Stimulated activated CD4-positive, alpha-beta T cell treated with anti-CD3 and anti-CD28 coated beads, Interleukin-1b, Interleukin-23, amount 100 ng/mL, for 4 hours (primary cell): ENCODE measurements at regions not wholly inside any gene's neighbourhood (a gene's known extent, or its start where the extent isn't known, plus 50 kb on each side); places are given as distances from the start of the nearest gene placed in this dataset.
"Not testable (repeated sequence)": the region's sequence is repeated elsewhere in the genome, so short reads cannot be mapped to it uniquely, and the experiment has no call there.

Experiments used
- DNase-seq, 2 donors: peaks; one replicate each; pipeline ENCODE4 v3.0.0-alpha.2; 2020; ENCODE audit warnings: low read depth in 2 of 2

- no peak for DNase-seq
Observed at GRCh38 chr15:36067483-36068274, 511.7 kb upstream of the CDIN1 start.

- no peak for DNase-seq
Observed at GRCh38 chr15:36075333-36075732, 504.1 kb upstream of the CDIN1 start.

- no peak for DNase-seq
Observed at GRCh38 chr15:36079021-36079420, 500.4 kb upstream of the CDIN1 start.

DNA sequence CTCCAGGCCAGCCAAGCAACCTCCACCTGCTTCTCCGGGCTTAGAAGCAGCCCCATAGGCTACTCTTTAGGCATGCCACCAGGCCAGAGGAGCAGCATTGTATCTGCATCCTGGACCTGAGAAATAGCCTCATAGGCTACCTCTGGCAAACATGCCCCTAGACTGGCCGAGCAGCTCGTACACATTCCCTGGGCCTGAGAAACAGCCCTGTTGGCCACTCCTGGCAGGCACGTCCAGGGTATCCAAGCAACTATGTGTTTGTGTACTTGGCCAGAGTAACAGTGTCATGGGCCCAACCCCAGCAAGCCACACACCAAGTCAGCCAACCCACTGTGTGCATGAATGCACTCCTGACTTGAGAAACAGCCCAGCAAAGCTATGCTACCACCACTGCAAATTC is 498.7 kb upstream of the CDIN1 start:
- DNase-seq: no peak

DNA sequence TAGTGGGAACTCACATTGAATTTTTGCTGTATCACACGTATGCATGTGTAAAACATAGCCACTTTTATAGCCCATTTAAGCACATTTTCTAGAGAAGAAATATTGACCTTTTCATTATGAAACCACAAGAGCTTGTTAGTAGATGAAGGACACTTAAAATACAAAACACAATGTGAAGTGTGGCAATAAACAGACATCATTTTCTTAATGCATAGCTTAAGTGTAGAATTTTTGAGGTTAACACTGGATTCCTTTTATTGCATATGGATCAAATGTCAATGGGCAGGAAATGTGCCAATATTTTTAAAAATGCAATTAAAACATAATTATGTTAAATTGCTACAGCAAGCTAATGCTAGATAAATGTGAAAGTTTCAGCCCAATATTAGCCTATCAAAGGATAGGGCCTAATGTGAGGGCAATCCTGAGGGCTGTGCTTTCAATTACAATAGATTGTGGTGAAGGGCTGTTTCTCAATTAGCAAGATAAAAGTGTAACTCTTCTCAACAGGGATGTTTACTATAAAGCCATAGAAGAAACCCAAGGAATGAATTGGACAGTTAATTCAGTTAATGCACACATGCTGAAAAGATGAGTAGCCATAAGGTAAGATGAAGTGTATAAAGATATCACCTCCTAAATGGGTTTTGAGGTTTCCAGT is 489.0 kb upstream of the CDIN1 start:
- no peak for DNase-seq

DNA sequence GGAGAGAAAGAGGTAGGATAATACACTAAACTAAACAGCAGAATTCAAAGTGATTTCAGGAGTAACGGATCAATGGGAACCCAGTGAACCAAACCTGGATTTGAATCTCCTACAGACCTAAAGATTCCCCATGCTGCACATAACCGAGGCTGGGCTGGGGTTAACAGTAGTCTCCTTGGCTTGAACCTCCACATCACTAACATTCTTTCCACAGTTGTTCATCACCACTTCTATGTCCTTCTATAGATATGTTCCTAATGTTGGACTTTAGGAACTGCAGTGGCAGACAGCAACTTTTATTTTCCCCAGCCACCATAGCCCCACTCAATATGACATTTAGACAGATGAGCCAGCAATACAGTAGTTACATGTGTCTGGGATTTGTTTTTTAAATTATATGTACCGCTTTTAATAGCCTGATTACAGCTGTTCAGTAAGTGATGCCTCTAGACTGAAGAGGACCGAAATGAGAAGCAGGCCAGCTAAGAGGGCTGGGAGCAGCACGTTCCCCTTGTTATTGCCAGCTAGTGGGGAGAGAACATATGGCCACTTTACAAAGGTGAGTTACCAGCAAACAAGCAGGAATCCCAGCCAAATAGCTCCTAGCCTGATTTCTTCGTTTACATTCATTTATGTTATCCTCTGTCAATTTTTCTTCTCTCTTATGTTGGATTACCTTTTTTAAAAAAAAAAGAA is 472.6 kb upstream of the CDIN1 start:
- DNase-seq: no peak

DNA sequence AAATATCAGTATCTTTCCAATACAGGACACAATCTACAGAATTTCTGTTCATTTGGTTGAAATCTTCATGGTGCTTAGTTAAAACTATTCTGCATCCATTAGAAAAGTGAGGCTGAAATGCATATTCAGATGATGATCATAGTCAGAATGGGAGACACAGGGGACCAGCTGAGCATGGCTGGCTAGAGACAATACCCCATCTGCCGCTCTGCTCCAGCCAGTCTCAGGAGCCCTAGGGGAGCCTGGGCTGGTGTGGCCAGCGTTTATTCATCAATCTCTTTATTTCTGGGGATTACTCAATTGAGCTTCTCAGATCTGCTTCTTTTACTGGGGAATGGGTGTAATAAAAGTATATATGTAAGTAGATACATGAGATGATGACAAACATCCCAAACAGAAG is 470.9 kb upstream of the CDIN1 start:
- no peak for DNase-seq

GRCh38 chr15:36109943-36110658 is 469.3 kb upstream of the CDIN1 start:
- no peak for DNase-seq

DNA sequence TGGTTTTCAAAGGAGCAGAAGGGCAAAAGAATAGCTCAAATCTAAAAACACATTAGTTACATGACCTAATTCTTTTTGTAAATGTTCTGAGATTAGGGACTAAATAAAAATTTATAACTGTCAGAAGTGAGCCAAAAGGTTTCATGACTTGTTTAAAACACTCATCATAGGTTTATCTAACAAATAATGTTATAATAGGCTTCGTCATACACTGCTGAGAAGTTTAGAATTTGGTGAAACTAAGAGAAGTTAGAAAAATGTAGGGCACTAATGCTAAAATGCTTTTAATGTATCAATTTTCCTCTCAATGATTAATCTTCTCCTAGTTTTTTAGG is 468.8 kb upstream of the CDIN1 start:
- no peak for DNase-seq

DNA sequence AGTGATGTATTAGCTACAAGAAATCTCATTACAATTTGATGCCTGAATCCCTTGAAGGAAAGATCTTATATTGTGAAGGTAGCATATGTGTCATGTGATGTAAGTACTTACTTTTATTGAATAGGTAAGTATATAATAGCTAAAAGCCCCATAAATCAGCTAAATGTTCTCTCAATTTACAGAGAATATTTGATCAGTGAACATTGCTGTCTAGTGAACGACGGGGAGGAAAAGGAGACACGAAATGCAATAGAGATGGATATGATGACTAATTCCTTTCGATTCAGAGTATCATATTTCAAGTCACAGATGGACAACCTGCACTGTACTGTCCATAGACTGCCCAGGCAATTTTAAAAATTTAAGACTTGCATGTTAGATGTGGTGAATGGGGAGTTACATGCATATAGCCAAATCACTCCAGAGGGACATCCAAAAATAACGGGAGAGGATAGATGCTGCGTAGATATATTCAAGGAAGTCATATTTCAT is 462.1 kb upstream of the CDIN1 start:
- no peak for DNase-seq

DNA sequence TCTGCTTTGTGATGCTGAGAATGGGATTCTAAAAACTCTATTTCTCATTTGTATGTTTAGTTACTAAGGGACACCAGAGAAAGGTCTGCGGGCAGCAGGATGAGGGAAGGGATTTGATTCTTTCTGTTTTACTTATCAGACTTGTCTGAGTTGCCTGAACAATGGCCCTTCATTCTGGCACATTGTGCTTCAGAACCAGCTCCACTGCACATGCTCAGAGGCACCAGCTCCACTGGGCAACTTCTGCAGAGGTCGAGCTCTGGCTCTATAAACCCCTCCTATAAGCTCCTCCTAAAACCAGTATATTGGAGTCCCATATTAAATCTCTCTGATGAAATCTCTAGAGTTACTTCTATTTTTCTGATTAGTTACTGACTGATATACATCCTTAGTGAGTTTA is 453.2 kb upstream of the CDIN1 start:
- DNase-seq: no peak

GRCh38 chr15:36130641-36131310 is 448.6 kb upstream of the CDIN1 start:
- no peak for DNase-seq

DNA sequence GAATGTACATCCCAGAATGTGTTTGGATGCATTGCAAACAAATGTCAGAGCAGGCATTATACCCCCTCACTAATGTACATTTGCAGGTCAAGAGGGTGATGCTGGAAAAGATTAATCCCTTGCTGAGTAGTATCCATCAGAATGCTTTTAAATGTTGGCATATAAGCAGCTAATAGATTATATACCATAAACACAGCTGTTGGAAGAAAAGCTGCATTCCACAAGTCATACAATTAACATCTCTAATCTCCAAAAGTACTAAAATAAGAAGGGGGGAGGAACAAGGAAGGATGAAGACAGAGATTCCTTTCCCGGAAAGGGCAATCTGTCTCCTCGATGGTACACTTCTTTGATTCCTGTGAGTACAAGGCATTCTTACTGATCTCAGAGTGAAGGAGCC is 445.7 kb upstream of the CDIN1 start:
- DNase-seq: no peak

- DNase-seq: no peak
Observed at GRCh38 chr15:36136049-36136448, 443.4 kb upstream of the CDIN1 start.

GRCh38 chr15:36152936-36153335 is 426.5 kb upstream of the CDIN1 start:
- DNase-seq: no peak

- no peak for DNase-seq
Observed at GRCh38 chr15:36156879-36157427, 422.5 kb upstream of the CDIN1 start.

- DNase-seq: no peak
Observed at GRCh38 chr15:36160351-36160750, 419.1 kb upstream of the CDIN1 start.

DNA sequence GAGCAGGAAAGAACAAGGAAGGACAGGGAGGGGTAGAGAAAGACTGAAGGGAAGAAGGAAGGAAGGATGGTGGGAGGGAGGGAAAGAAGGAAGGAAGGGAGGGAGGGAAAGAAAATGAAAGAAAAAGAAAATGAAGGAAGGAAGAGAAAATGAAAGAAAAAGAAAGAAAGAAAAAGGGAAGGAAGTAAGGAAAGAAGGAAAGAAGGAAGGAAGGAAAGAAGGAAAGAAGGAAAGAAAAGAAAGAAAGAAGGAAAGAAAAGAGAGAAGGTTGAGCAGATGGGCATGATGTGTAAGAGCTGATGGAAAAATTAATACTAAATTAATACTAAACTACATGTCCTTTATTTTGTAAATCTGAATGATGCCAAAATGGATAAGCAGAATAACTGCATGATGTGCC is 418.3 kb upstream of the CDIN1 start:
- no peak for DNase-seq

GRCh38 chr15:36161771-36162212 is 417.6 kb upstream of the CDIN1 start:
- no peak for DNase-seq

DNA sequence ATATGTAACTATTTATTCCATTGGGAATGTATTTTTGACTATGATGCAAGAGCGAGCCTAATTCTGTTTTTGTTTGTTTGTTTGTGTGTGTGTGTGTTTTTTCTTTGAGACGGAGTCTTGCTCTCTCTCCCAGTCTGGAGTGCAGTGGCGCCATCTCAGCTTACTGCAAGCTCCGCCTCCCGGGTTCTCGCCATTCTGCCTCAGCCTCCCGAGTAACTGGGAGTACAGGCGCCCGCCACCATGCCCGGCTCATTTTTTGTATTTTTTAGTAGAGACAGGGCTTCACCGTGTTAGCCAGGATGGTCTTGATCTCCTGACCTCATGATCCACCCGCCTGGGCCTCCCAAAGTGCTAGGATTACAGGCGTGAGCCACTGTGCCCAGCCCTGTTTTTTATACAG is 415.4 kb upstream of the CDIN1 start:
- DNase-seq: not testable (repeated sequence)

DNA sequence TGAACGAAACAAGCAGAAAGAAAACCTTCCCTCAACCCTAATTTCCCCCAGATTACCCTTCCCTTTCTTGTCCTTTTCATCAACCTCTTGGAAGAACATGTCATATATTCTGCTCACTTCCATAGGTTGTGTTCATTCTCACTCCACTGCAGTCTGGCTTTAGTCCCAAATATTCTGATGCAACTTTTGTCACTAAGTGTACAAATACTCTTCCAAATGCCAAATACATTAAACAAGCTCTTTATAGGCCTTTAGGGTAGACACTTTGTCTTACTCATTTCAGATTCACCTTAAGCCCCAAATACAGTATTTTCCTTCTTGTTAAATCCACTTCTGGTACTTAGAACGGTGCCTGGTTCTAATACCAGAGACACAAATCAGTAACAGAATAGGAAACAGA is 406.5 kb upstream of the CDIN1 start:
- no peak for DNase-seq
